ENCODE measurements at regions not wholly inside any gene's neighbourhood (a gene's known extent, or its start where the extent isn't known, plus 50 kb on each side); places are given as distances from the start of the nearest gene placed in this dataset.

DNA sequence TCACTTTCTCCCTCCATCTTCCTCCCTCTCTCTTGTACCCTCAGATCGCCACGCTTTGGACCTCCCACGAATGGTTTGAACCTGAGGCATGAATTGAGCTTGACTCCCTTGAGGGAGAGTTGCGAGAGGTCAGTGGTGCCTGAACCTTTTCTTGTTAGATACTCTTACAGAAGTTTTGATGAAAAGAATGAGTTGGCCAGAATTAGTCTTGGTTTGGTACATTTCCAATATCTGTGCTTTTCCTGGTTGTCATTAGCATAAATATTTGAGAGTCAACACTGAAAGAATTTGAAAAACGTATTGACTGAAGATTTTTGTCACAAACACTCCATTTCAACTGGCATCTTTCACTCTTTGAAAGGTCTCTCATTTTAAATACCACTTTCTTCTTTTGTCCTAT, 510.6 kb upstream of the DIPK2B start:
- TF ChIP-seq, protein P1, sequence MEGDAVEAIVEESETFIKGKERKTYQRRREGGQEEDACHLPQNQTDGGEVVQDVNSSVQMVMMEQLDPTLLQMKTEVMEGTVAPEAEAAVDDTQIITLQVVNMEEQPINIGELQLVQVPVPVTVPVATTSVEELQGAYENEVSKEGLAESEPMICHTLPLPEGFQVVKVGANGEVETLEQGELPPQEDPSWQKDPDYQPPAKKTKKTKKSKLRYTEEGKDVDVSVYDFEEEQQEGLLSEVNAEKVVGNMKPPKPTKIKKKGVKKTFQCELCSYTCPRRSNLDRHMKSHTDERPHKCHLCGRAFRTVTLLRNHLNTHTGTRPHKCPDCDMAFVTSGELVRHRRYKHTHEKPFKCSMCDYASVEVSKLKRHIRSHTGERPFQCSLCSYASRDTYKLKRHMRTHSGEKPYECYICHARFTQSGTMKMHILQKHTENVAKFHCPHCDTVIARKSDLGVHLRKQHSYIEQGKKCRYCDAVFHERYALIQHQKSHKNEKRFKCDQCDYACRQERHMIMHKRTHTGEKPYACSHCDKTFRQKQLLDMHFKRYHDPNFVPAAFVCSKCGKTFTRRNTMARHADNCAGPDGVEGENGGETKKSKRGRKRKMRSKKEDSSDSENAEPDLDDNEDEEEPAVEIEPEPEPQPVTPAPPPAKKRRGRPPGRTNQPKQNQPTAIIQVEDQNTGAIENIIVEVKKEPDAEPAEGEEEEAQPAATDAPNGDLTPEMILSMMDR (IDR thresholded peaks at IDR 0.05; ENCODE audit: borderline replicate concordance, extremely low read depth, low read length, poor library complexity, severe bottlenecking), result no peak
- no peak for TF ChIP-seq EZH2 (IDR thresholded peaks at IDR 0.05; ENCODE audit: borderline replicate concordance, low read depth, low read length, severe bottlenecking)
